Activated B cell treated with CpG ODN at 0.5 μM for 24 hours (primary cell): ENCODE measurements at regions not wholly inside any gene's neighbourhood (a gene's known extent, or its start where the extent isn't known, plus 50 kb on each side); places are given as distances from the start of the nearest gene placed in this dataset.

ENCODE experiments used
- ATAC-seq: fragments of 200-7000 bp; cut with Tn5 transposase; one replicate; pipeline ENCODE4 v1.10.0; 2021; ENCODE audit warnings: low read depth, mild to moderate bottlenecking, moderate library complexity
- CTCF ChIA-PET: fragments of 350-600 bp; sonication (Branson Sonifier 250); formaldehyde crosslinking; loops from one replicate; lab custom pipeline; 2021; ENCODE audit warnings: antibody characterized with exemption; lab: Charles Lee
- POLR2A ChIA-PET: fragments of 350-600 bp; sonication (Branson Sonifier 250); formaldehyde crosslinking; loops from one replicate; lab custom pipeline; 2021; ENCODE audit warnings: antibody characterized with exemption; lab: Charles Lee
- DNase-seq: peaks from one replicate; pipeline ENCODE4 v3.0.0; 2022
- H3K27ac Mint-ChIP-seq: one replicate; pipeline ENCODE4 v1.8.0; 2020; ENCODE audit warnings: mixed read lengths
- H3K27me3 Mint-ChIP-seq: one replicate; pipeline ENCODE4 v1.8.0; 2021; ENCODE audit warnings: mixed read lengths
- H3K36me3 Mint-ChIP-seq: one replicate; pipeline ENCODE4 v1.8.0; 2021; ENCODE audit warnings: low read depth, mixed read lengths
- H3K4me1 Mint-ChIP-seq: one replicate; pipeline ENCODE4 v1.8.0; 2021; ENCODE audit warnings: mixed read lengths
- H3K4me3 Mint-ChIP-seq: one replicate; pipeline ENCODE4 v1.8.0; 2020; ENCODE audit warnings: mild to moderate bottlenecking, mixed read lengths
- H3K9me3 Mint-ChIP-seq: one replicate; pipeline ENCODE4 v1.8.0; 2020; ENCODE audit warnings: mixed read lengths
- intact Hi-C: fragments of 100-400 bp; cut with micrococcal nuclease; formaldehyde crosslinking; loops from one replicate; pipeline ENCODE4 v1.15.1; 2024
- TF ChIP-seq, protein P1 (sequence below): fragments of 200-600 bp; IDR thresholded peaks from one replicate; pipeline ENCODE4 v1.8.0; 2022; ENCODE audit warnings: antibody characterized with exemption, mild to moderate bottlenecking

GRCh38 chr5:57318251-57318650 is 144.4 kb downstream of the GPBP1 start:
- H3K36me3 Mint-ChIP-seq: no peaks in the 10 kb centered on the region
- TF ChIP-seq, protein P1, sequence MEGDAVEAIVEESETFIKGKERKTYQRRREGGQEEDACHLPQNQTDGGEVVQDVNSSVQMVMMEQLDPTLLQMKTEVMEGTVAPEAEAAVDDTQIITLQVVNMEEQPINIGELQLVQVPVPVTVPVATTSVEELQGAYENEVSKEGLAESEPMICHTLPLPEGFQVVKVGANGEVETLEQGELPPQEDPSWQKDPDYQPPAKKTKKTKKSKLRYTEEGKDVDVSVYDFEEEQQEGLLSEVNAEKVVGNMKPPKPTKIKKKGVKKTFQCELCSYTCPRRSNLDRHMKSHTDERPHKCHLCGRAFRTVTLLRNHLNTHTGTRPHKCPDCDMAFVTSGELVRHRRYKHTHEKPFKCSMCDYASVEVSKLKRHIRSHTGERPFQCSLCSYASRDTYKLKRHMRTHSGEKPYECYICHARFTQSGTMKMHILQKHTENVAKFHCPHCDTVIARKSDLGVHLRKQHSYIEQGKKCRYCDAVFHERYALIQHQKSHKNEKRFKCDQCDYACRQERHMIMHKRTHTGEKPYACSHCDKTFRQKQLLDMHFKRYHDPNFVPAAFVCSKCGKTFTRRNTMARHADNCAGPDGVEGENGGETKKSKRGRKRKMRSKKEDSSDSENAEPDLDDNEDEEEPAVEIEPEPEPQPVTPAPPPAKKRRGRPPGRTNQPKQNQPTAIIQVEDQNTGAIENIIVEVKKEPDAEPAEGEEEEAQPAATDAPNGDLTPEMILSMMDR: no peak
- H3K27me3 Mint-ChIP-seq: peaks cover 10% of the 10 kb centered on the region
- CTCF ChIA-PET: no interaction called here
- H3K4me1 Mint-ChIP-seq: no peaks in the 10 kb centered on the region
- POLR2A ChIA-PET: no interaction called here
- H3K4me3 Mint-ChIP-seq: no peak overlapping the region
- DNase-seq (no peak), ATAC-seq (no peak)
- H3K27ac Mint-ChIP-seq: no peak overlapping the region
- intact Hi-C loops: no loop called here
- H3K9me3 Mint-ChIP-seq: no peaks in the 10 kb centered on the region

DNA sequence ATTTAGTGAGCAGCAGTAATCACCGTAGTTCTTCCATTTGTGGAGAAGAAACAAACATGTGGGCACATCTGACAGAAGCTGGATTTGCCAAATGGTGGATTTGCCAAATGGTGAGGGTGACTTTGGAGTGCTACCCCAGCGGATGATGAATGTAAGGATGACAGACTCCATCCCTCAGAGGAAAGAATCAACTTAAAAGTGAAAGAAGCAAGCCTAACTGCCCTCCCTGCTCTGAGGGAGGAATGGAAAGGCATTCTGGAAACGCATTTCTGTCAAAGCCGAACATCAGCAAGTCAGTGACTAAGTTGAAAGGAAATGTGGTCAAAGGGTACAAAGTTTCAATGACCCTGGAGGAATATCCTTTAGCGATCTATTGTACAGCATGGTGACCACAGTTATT is 143.5 kb downstream of the GPBP1 start:
- H3K27ac Mint-ChIP-seq: no peak overlapping the region
- intact Hi-C loops: no loop called here

GRCh38 chr5:57316798-57317327 is 143.0 kb downstream of the GPBP1 start:
- Mint-ChIP-seq H3K36me3 (no peaks in the 10 kb centered on the region), H3K4me1 (peaks cover 5% of the 10 kb centered on the region), H3K4me3 (no peak overlapping the region), H3K27me3 (peaks cover 5% of the 10 kb centered on the region), H3K27ac (no peak overlapping the region), H3K9me3 (no peaks in the 10 kb centered on the region)
- TF ChIP-seq, protein P1: no peak
- POLR2A ChIA-PET: no interaction called here
- intact Hi-C loops: no loop called here
- CTCF ChIA-PET: no interaction called here
- no peak for DNase-seq
- no peak for ATAC-seq

More for the DNA sequence above, 143.5 kb downstream of the GPBP1 start:
- POLR2A ChIA-PET: no interaction called here
- CTCF ChIA-PET: no interaction called here
- Mint-ChIP-seq H3K36me3 (no peaks in the 10 kb centered on the region), H3K4me3 (no peak overlapping the region), H3K9me3 (no peaks in the 10 kb centered on the region), H3K27me3 (peaks cover 8% of the 10 kb centered on the region), H3K4me1 (no peaks in the 10 kb centered on the region)
- TF ChIP-seq, protein P1: no peak
- no peak for DNase-seq
- ATAC-seq: no peak

DNA sequence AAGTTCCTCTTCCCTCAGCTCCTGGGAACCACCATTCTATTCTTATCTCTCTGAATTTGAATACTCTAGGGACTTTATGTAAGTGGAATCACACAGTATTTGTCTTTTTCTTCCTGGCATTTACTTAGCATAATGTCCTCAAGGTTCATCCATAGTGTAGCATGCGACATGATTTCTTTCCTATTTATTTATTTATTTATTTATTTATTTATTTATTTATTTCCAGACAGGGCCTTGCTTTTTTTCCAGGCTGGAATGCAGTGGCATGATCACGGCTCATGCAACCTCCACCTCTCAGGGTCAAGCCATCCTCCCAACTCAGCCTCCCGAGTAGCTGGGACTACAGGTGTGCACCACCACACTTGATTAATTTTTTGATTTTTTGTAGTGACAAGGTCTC is 142.1 kb downstream of the GPBP1 start:
- DNase-seq (no peak), ATAC-seq (no peak)
- H3K9me3 Mint-ChIP-seq: no peaks in the 10 kb centered on the region
- ChIA-PET POLR2A (no interaction called here), CTCF (no interaction called here)
- peaks cover 4% of the 10 kb centered on the region for H3K27me3 Mint-ChIP-seq
- H3K4me1 Mint-ChIP-seq: peaks cover 12% of the 10 kb centered on the region
- no peak overlapping the region for H3K27ac Mint-ChIP-seq
- intact Hi-C loops: no loop called here
- H3K36me3 Mint-ChIP-seq: no peaks in the 10 kb centered on the region
- H3K4me3 Mint-ChIP-seq: no peak overlapping the region
- TF ChIP-seq, protein P1: no peak
